HCT116 (cell line): ENCODE measurements at regions not wholly inside any gene's neighbourhood (a gene's known extent, or its start where the extent isn't known, plus 50 kb on each side); places are given as distances from the start of the nearest gene placed in this dataset.

Source experiments
- ATAC-seq: fragments of 200-7000 bp; cut with Tn5 transposase; 2 replicates; pipeline ENCODE4 v1.9.1; 2020; ENCODE audit warnings: mild to moderate bottlenecking, moderate library complexity
- BruUV-seq: library from RNA; stranded (reverse); fragments of 400-500 nt; replicated peaks from 2 replicates; lab custom pipeline; 2021; lab: Mats Ljungman, UMichigan
- CTCF ChIA-PET: fragments of 300-600 bp; sonication (Branson Sonifier 250); formaldehyde crosslinking; loops from one replicate; lab custom pipeline; 2021; ENCODE audit warnings: antibody characterized with exemption; lab: Charles Lee
- POLR2A ChIA-PET: fragments of 300-600, 350-600 bp; sonication (Branson Sonifier 250); formaldehyde crosslinking; loops from one replicate; lab custom pipeline; 2021; ENCODE audit warnings: antibody characterized with exemption; lab: Charles Lee
- RAD21 ChIA-PET, 2 experiments: fragments of 300-600 bp; sonication (Branson Sonifier 250); formaldehyde crosslinking; loops; one replicate each; lab custom pipeline; 2023; ENCODE audit warnings: low total read pairs in 2 of 2; ENCODE audit not compliant: uncharacterized antibody in 2 of 2, unreplicated experiment in 2 of 2, low non-redundant PET in 1 of 2; lab: Charles Lee
- DNase-seq: peaks from one replicate; pipeline ENCODE4 v3.0.0-alpha.2; 2010; ENCODE audit warnings: low read depth, low spot score
- H2AFZ ChIP-seq: fragments of 200-600 bp; shearing (Covaris generic), sonication (generic); 2 replicates; pipeline ENCODE4 v1.6.1; 2017; ENCODE audit warnings: low read depth, mixed run types, mixed read lengths, antibody characterized with exemption, low read length; ENCODE audit not compliant: poor library complexity, severe bottlenecking
- H3K27ac ChIP-seq: 2 replicates; pipeline ENCODE4 v1.5.1; 2012; ENCODE audit warnings: low read depth, low read length
- H3K27me3 ChIP-seq: fragments of 200-600 bp; sonication (generic); 2 replicates; pipeline ENCODE4 v1.6.1; 2016; ENCODE audit warnings: mixed run types, low read length, mixed read lengths; ENCODE audit not compliant: insufficient read depth
- H3K36me3 ChIP-seq, 2 experiments: fragments of 200-500 bp in 1 of 2; fragments of 200-600 bp in 1 of 2; sonication (Bioruptor generic) in 1 of 2; sonication (generic) in 1 of 2; 2 replicates each; pipeline versions ENCODE4 v1.5.1 to v1.6.1; 2014 to 2016; ENCODE audit warnings: low read length in 2 of 2, inconsistent platforms in 1 of 2, mixed read lengths in 1 of 2, mixed run types in 1 of 2; ENCODE audit not compliant: insufficient read depth in 2 of 2, control insufficient read depth in 1 of 2
- H3K4me1 ChIP-seq, 2 experiments: fragments of 200-600 bp in 1 of 2; sonication (generic) in 1 of 2; 2 replicates each; pipeline versions ENCODE4 v1.5.1 to v1.6.1; 2012 to 2017; ENCODE audit warnings: low read length in 2 of 2, inconsistent platforms in 1 of 2, mild to moderate bottlenecking in 1 of 2, mixed read lengths in 1 of 2, mixed run types in 1 of 2, moderate library complexity in 1 of 2; ENCODE audit not compliant: insufficient read depth in 2 of 2, control insufficient read depth in 1 of 2
- H3K4me2 ChIP-seq: fragments of 200-600 bp; sonication (generic); 2 replicates; pipeline ENCODE4 v1.6.1; 2017; ENCODE audit warnings: mixed run types, low read length, mixed read lengths
- H3K4me3 ChIP-seq, 2 experiments: fragments of 200-600 bp in 1 of 2; sonication (generic) in 1 of 2; replicated peaks in 1 of 2; 2 replicates each; pipeline ENCODE4 v1.5.1; 2011 to 2016; ENCODE audit warnings: low read length in 2 of 2, control low read depth in 1 of 2, low read depth in 1 of 2, mild to moderate bottlenecking in 1 of 2, mixed read lengths in 1 of 2, mixed run types in 1 of 2
- H3K79me2 ChIP-seq: fragments of 200-600 bp; sonication (generic); 2 replicates; pipeline ENCODE4 v1.6.1; 2017; ENCODE audit warnings: mild to moderate bottlenecking, mixed run types, low read length, moderate library complexity, mixed read lengths; ENCODE audit not compliant: insufficient read depth
- H3K9ac ChIP-seq: fragments of 200-600 bp; sonication (generic); 2 replicates; pipeline ENCODE4 v1.6.1; 2016; ENCODE audit warnings: low read length, mixed read lengths
- H3K9me2 ChIP-seq: fragments of 200-600 bp; sonication (generic), shearing (Covaris generic); 2 replicates; pipeline ENCODE4 v1.6.1; 2017; ENCODE audit warnings: mixed run types, mild to moderate bottlenecking, moderate library complexity; ENCODE audit not compliant: insufficient read depth
- H3K9me3 ChIP-seq, 2 experiments: fragments of 200-500 bp in 1 of 2; fragments of 200-600 bp in 1 of 2; sonication (Bioruptor generic) in 1 of 2; sonication (generic) in 1 of 2; 2 replicates each; pipeline ENCODE4 v1.6.1; 2014 to 2017; ENCODE audit warnings: low read length in 2 of 2, mixed read lengths in 2 of 2, inconsistent platforms in 1 of 2, low read depth in 1 of 2, mild to moderate bottlenecking in 1 of 2, mixed run types in 1 of 2, moderate library complexity in 1 of 2; ENCODE audit not compliant: control insufficient read depth in 1 of 2, insufficient read depth in 1 of 2
- H4K20me1 ChIP-seq: fragments of 200-600 bp; sonication (generic), shearing (Covaris generic); 2 replicates; pipeline ENCODE4 v1.6.1; 2017; ENCODE audit warnings: mixed run types, mild to moderate bottlenecking, moderate library complexity; ENCODE audit not compliant: insufficient read depth
- ATF3 ChIP-seq: IDR thresholded peaks from 2 replicates; pipeline ENCODE4 v1.6.1; 2012
- CBX3 ChIP-seq: IDR thresholded peaks from 2 replicates; pipeline ENCODE4 v1.6.1; 2012; ENCODE audit warnings: low read depth
- CTCF ChIP-seq, 3 experiments: fragments of 200-600 bp in 1 of 3; sonication (generic) in 1 of 3; IDR thresholded peaks in 2 of 3; conservative IDR thresholded peaks in 1 of 3; 2 replicates each; pipeline ENCODE4 v1.5.1; 2012 to 2017; ENCODE audit warnings: low read depth in 2 of 3, low read length in 2 of 3, antibody characterized with exemption in 1 of 3, borderline replicate concordance in 1 of 3, control low read depth in 1 of 3, mild to moderate bottlenecking in 1 of 3, mixed read lengths in 1 of 3, mixed run types in 1 of 3, moderate library complexity in 1 of 3; ENCODE audit not compliant: insufficient read depth in 1 of 3
- EGR1 ChIP-seq: IDR thresholded peaks from 2 replicates; pipeline ENCODE4 v1.6.1; 2012; ENCODE audit warnings: low read depth
- EZH2phosphoT487 ChIP-seq: fragments of 200-600 bp; IDR thresholded peaks from 2 replicates; pipeline ENCODE4 v1.6.1; 2018; ENCODE audit warnings: antibody characterized with exemption, borderline replicate concordance
- FOSL1 ChIP-seq: IDR thresholded peaks from 2 replicates; pipeline ENCODE4 v1.6.1; 2012; ENCODE audit warnings: low read depth
- MAX ChIP-seq: IDR thresholded peaks from 2 replicates; pipeline ENCODE4 v1.6.1; 2012
- POLR2AphosphoS5 ChIP-seq: IDR thresholded peaks from 2 replicates; pipeline ENCODE4 v1.6.1; 2011; ENCODE audit warnings: mild to moderate bottlenecking, low read depth, low read length, moderate library complexity
- RAD21 ChIP-seq: IDR thresholded peaks from 2 replicates; pipeline ENCODE4 v1.6.1; 2012; ENCODE audit warnings: low read depth, mild to moderate bottlenecking
- REST ChIP-seq: IDR thresholded peaks from 2 replicates; pipeline ENCODE4 v1.6.1; 2012; ENCODE audit warnings: low read depth
- SRF ChIP-seq: IDR thresholded peaks from 2 replicates; pipeline ENCODE4 v1.6.1; 2012; ENCODE audit warnings: low read depth
- YY1 ChIP-seq: IDR thresholded peaks from 2 replicates; pipeline ENCODE4 v1.6.1; 2011; ENCODE audit warnings: low read length, low read depth, moderate library complexity, mild to moderate bottlenecking; ENCODE audit not compliant: insufficient replicate concordance; ENCODE audit errors: extremely low read depth
- ZNF274 ChIP-seq: fragments of 200-500 bp; sonication (Bioruptor generic); IDR thresholded peaks from 2 replicates; pipeline ENCODE4 v1.6.1; 2014; ENCODE audit warnings: mild to moderate bottlenecking, low read depth, low read length, inconsistent platforms
- intact Hi-C: fragments of 100-400 bp; cut with micrococcal nuclease; formaldehyde crosslinking; loops from 2 replicates; pipeline ENCODE4 v1.10.0; 2022

GRCh38 chr17:11049539-11049938 is 191.5 kb upstream of the SHISA6 start:
- Histone ChIP-seq H3K9me2 (no peaks in the 10 kb centered on the region), H3K4me3 (no peak overlapping the region), H3K27me3 (no peaks in the 10 kb centered on the region), H3K36me3 (no peaks in the 10 kb centered on the region), H2AFZ (no peak overlapping the region), H4K20me1 (no peaks in the 10 kb centered on the region), H3K27ac (no peak overlapping the region), H3K9me3 (peaks cover 0 to 5% of the 10 kb centered on the region in 2 experiments; a peak in 1 of 4 replicates), H3K79me2 (no peaks in the 10 kb centered on the region), H3K4me2 (no peak overlapping the region), H3K9ac (no peak overlapping the region), H3K4me1 (no peaks in the 10 kb centered on the region)
- no TSS peak for BruUV-seq
- no peak for DNase-seq
- TF ChIP-seq REST (no peak), FOSL1 (no peak), CBX3 (no peak), YY1 (no peak), ATF3 (no peak), EGR1 (no peak), CTCF (IDR thresholded peaks at IDR 0.05 in 2 of 3, conservative IDR thresholded peaks at IDR 0.05 in 1 of 3; ENCODE audit: borderline replicate concordance in 1 of 3, insufficient read depth in 1 of 3, low read depth in 2 of 3, low read length in 2 of 3) (no peak), ZNF274 (no peak), EZH2phosphoT487 (no peak), RAD21 (no peak), MAX (no peak), SRF (no peak), POLR2AphosphoS5 (no peak)
- intact Hi-C loops = no loop called here
- CTCF ChIA-PET = no interaction called here
- ATAC-seq = no peak
- POLR2A ChIA-PET = no interaction called here
- RAD21 ChIA-PET = no interaction called here
